Neural cell (in vitro differentiated cells): ENCODE measurements at regions not wholly inside any gene's neighbourhood (a gene's known extent, or its start where the extent isn't known, plus 50 kb on each side); places are given as distances from the start of the nearest gene placed in this dataset.

Experiments
- H2AFZ ChIP-seq: fragments of 200-600, 300-800 bp; sonication (generic), shearing (Covaris generic); 2 replicates; pipeline ENCODE4 v1.6.0; 2014; ENCODE audit warnings: low read depth, mild to moderate bottlenecking, antibody characterized with exemption, low read length, moderate library complexity
- H3F3A ChIP-seq: fragments of 200-600 bp; shearing (Covaris generic); 2 replicates; pipeline ENCODE4 v1.6.1; 2016; ENCODE audit warnings: mild to moderate bottlenecking, moderate library complexity, mixed read lengths, antibody characterized with exemption, low read length; ENCODE audit not compliant: insufficient read depth, poor library complexity, severe bottlenecking
- H3K27ac ChIP-seq: fragments of 200-600, 300-800 bp; sonication (generic), shearing (Covaris generic); 2 replicates; pipeline ENCODE4 v1.5.1; 2014; ENCODE audit warnings: mild to moderate bottlenecking, low read length, moderate library complexity
- H3K27me3 ChIP-seq: fragments of 300-800, 200-600 bp; sonication (generic), shearing (Covaris generic); 2 replicates; pipeline ENCODE4 v1.6.0; 2014; ENCODE audit warnings: mild to moderate bottlenecking, low read depth, low read length, moderate library complexity; ENCODE audit not compliant: insufficient read depth
- H3K36me3 ChIP-seq: fragments of 300-800, 200-600 bp; sonication (generic), shearing (Covaris generic); 2 replicates; pipeline ENCODE4 v1.5.1; 2014; ENCODE audit warnings: mild to moderate bottlenecking, antibody characterized with exemption, low read length, moderate library complexity; ENCODE audit not compliant: insufficient read depth
- H3K4me2 ChIP-seq: fragments of 300-800, 200-600 bp; sonication (generic), shearing (Covaris generic); 2 replicates; pipeline ENCODE4 v1.6.0; 2014; ENCODE audit warnings: mild to moderate bottlenecking, low read length
- H3K4me3 ChIP-seq: fragments of 300-800, 200-600 bp; sonication (generic), shearing (Covaris generic); 2 replicates; pipeline ENCODE4 v1.5.1; 2014; ENCODE audit warnings: mild to moderate bottlenecking, low read length, moderate library complexity
- H3K79me2 ChIP-seq: fragments of 200-600 bp; shearing (Covaris generic); replicated peaks from 2 replicates; pipeline ENCODE4 v1.6.0; 2014; ENCODE audit warnings: mild to moderate bottlenecking, low read length, moderate library complexity; ENCODE audit not compliant: insufficient read depth
- H3K9ac ChIP-seq: fragments of 300-800, 200-600 bp; sonication (generic), shearing (Covaris generic); 2 replicates; pipeline ENCODE4 v1.6.1; 2016; ENCODE audit warnings: mild to moderate bottlenecking, low read length, mixed read lengths
- H3K9me2 ChIP-seq: fragments of 200-600 bp; shearing (Covaris generic); 2 replicates; pipeline ENCODE4 v1.6.1; 2016; ENCODE audit warnings: mild to moderate bottlenecking, low read length, mixed read lengths; ENCODE audit not compliant: insufficient read depth
- H3K9me3 ChIP-seq: fragments of 200-600, 300-800 bp; sonication (generic), shearing (Covaris generic); 2 replicates; pipeline ENCODE4 v1.6.1; 2016; ENCODE audit warnings: mild to moderate bottlenecking, mixed run types, low read length, moderate library complexity, mixed read lengths
- H4K20me1 ChIP-seq: fragments of 200-600 bp; shearing (Covaris generic); 2 replicates; pipeline ENCODE4 v1.6.1; 2016; ENCODE audit warnings: mild to moderate bottlenecking, mixed run types; ENCODE audit not compliant: insufficient read depth
- EP300 ChIP-seq: fragments of 450-650 bp; conservative IDR thresholded peaks from 2 replicates; pipeline ENCODE4 v1.6.1; 2014; ENCODE audit warnings: antibody characterized with exemption, mild to moderate bottlenecking, moderate library complexity; ENCODE audit not compliant: poor library complexity, severe bottlenecking
- EZH2 ChIP-seq: fragments of 200-600, 300-800 bp; shearing (Covaris generic), sonication (generic); IDR thresholded peaks from 2 replicates; pipeline ENCODE4 v1.6.1; 2014; ENCODE audit warnings: antibody characterized with exemption, low read length, borderline replicate concordance, mild to moderate bottlenecking; ENCODE audit not compliant: insufficient read depth, poor library complexity, severe bottlenecking
- MXI1 ChIP-seq: fragments of 450-650 bp; conservative IDR thresholded peaks from 2 replicates; pipeline ENCODE4 v1.6.1; 2014; ENCODE audit warnings: antibody characterized with exemption, mild to moderate bottlenecking; ENCODE audit not compliant: poor library complexity, severe bottlenecking
- POLR2AphosphoS5 ChIP-seq: IDR thresholded peaks from 2 replicates; pipeline ENCODE4 v1.6.1; 2012
- RAD21 ChIP-seq: fragments of 450-650 bp; conservative IDR thresholded peaks from 2 replicates; pipeline ENCODE4 v1.6.1; 2014; ENCODE audit warnings: antibody characterized with exemption, mild to moderate bottlenecking, moderate library complexity
- SMC3 ChIP-seq: fragments of 450-650 bp; conservative IDR thresholded peaks from 2 replicates; pipeline ENCODE4 v1.6.1; 2014; ENCODE audit warnings: antibody characterized with exemption, mild to moderate bottlenecking, moderate library complexity; ENCODE audit not compliant: poor library complexity
- TAF1 ChIP-seq: IDR thresholded peaks from 2 replicates; pipeline ENCODE4 v1.6.1; 2012; ENCODE audit warnings: low read depth
- TF ChIP-seq, protein P1 (sequence below): IDR thresholded peaks from 2 replicates; pipeline ENCODE4 v1.6.1; 2012; ENCODE audit warnings: borderline replicate concordance
- TF ChIP-seq, protein P2 (sequence below): fragments of 450-650 bp; IDR thresholded peaks from 2 replicates; pipeline ENCODE4 v1.5.1; 2014; ENCODE audit warnings: antibody characterized with exemption, mild to moderate bottlenecking, moderate library complexity; ENCODE audit not compliant: poor library complexity, severe bottlenecking

DNA sequence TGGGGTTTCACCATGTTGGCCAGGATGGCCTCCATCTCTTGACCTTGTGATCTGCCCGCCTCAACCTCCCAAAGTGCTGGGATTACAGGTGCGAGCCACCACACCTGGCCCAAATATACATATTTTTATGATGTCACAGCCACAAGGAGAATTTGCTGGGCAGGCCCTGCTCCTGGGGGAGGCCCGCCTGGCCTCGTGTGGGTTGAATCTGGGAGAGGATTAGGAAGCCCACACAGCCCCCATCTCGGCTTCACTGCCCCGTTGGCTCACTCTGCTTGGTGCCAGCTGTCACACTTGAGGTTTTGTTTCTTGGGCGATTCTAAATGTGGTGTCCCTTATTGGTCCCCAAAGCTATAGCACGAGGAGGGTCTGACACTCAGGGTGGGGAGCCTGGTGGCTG lies 335.7 kb upstream of the AJAP1 start:
- TF ChIP-seq MXI1 (no peak), SMC3 (no peak), EZH2 (no peak), EP300 (no peak), TAF1 (no peak), RAD21 (no peak), POLR2AphosphoS5 (no peak)
- TF ChIP-seq, protein P1, sequence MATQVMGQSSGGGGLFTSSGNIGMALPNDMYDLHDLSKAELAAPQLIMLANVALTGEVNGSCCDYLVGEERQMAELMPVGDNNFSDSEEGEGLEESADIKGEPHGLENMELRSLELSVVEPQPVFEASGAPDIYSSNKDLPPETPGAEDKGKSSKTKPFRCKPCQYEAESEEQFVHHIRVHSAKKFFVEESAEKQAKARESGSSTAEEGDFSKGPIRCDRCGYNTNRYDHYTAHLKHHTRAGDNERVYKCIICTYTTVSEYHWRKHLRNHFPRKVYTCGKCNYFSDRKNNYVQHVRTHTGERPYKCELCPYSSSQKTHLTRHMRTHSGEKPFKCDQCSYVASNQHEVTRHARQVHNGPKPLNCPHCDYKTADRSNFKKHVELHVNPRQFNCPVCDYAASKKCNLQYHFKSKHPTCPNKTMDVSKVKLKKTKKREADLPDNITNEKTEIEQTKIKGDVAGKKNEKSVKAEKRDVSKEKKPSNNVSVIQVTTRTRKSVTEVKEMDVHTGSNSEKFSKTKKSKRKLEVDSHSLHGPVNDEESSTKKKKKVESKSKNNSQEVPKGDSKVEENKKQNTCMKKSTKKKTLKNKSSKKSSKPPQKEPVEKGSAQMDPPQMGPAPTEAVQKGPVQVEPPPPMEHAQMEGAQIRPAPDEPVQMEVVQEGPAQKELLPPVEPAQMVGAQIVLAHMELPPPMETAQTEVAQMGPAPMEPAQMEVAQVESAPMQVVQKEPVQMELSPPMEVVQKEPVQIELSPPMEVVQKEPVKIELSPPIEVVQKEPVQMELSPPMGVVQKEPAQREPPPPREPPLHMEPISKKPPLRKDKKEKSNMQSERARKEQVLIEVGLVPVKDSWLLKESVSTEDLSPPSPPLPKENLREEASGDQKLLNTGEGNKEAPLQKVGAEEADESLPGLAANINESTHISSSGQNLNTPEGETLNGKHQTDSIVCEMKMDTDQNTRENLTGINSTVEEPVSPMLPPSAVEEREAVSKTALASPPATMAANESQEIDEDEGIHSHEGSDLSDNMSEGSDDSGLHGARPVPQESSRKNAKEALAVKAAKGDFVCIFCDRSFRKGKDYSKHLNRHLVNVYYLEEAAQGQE, result no peak
- TF ChIP-seq, protein P2, sequence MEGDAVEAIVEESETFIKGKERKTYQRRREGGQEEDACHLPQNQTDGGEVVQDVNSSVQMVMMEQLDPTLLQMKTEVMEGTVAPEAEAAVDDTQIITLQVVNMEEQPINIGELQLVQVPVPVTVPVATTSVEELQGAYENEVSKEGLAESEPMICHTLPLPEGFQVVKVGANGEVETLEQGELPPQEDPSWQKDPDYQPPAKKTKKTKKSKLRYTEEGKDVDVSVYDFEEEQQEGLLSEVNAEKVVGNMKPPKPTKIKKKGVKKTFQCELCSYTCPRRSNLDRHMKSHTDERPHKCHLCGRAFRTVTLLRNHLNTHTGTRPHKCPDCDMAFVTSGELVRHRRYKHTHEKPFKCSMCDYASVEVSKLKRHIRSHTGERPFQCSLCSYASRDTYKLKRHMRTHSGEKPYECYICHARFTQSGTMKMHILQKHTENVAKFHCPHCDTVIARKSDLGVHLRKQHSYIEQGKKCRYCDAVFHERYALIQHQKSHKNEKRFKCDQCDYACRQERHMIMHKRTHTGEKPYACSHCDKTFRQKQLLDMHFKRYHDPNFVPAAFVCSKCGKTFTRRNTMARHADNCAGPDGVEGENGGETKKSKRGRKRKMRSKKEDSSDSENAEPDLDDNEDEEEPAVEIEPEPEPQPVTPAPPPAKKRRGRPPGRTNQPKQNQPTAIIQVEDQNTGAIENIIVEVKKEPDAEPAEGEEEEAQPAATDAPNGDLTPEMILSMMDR, result no peak
- no peak overlapping the region for H3K4me2 ChIP-seq

DNA sequence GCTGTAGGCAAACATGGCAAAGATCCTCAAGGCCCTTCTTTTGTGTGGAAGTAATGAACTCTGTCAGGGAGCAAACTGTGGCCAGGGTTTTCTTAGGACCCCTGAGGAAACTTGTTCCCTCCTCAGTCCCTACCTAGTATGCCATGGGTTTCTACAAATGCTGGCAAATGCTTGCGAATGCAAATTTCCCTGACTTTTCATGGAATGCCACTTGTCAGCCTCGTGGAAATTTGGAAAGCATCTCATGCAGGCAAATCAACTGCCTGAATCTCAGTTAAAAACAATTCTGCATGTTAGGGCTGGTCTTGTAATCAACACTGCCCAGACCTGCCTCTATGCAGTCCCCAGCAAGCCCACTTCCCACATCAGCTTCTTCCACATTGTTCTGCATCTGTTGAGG lies 334.9 kb upstream of the AJAP1 start:
- H3K27ac ChIP-seq, result no peak overlapping the region
- H3K9me3 ChIP-seq, result no peaks in the 10 kb centered on the region
- TF ChIP-seq MXI1 (no peak), POLR2AphosphoS5 (no peak), SMC3 (no peak), TAF1 (no peak), EZH2 (no peak), RAD21 (no peak), EP300 (no peak)
- TF ChIP-seq, protein P1, result no peak
- TF ChIP-seq, protein P2, result no peak

More for the DNA sequence above, 335.7 kb upstream of the AJAP1 start:
- no peaks in the 10 kb centered on the region for H3K36me3 ChIP-seq
- no peak overlapping the region for H3K4me3 ChIP-seq
- H3K9me2 ChIP-seq, result no peaks in the 10 kb centered on the region
- no peaks in the 10 kb centered on the region for H3K79me2 ChIP-seq
- no peak overlapping the region for H3K27ac ChIP-seq
- no peak overlapping the region for H3K9ac ChIP-seq
- H3K27me3 ChIP-seq, result no peaks in the 10 kb centered on the region
- no peaks in the 10 kb centered on the region for H3K9me3 ChIP-seq
- H3F3A ChIP-seq, result no peaks in the 10 kb centered on the region
- H2AFZ ChIP-seq, result no peak overlapping the region
- no peaks in the 10 kb centered on the region for H4K20me1 ChIP-seq

More for the DNA sequence above, 334.9 kb upstream of the AJAP1 start:
- Histone ChIP-seq H3K9ac (no peak overlapping the region), H3K36me3 (no peaks in the 10 kb centered on the region), H4K20me1 (no peaks in the 10 kb centered on the region), H3K4me3 (no peak overlapping the region), H3K27me3 (no peaks in the 10 kb centered on the region), H3K79me2 (no peaks in the 10 kb centered on the region), H2AFZ (no peak overlapping the region), H3K4me2 (no peak overlapping the region), H3F3A (no peaks in the 10 kb centered on the region), H3K9me2 (no peaks in the 10 kb centered on the region)
